HG03045 (cell line): ENCODE measurements at regions not wholly inside any gene's neighbourhood (a gene's known extent, or its start where the extent isn't known, plus 50 kb on each side); places are given as distances from the start of the nearest gene placed in this dataset.

Source experiments
- ATAC-seq: cut with Tn5 transposase; IDR thresholded peaks from one replicate; pipeline ENCODE4 v1.9.1; 2021; ENCODE audit warnings: mild to moderate bottlenecking, moderate library complexity; ENCODE audit not compliant: unreplicated experiment

DNA sequence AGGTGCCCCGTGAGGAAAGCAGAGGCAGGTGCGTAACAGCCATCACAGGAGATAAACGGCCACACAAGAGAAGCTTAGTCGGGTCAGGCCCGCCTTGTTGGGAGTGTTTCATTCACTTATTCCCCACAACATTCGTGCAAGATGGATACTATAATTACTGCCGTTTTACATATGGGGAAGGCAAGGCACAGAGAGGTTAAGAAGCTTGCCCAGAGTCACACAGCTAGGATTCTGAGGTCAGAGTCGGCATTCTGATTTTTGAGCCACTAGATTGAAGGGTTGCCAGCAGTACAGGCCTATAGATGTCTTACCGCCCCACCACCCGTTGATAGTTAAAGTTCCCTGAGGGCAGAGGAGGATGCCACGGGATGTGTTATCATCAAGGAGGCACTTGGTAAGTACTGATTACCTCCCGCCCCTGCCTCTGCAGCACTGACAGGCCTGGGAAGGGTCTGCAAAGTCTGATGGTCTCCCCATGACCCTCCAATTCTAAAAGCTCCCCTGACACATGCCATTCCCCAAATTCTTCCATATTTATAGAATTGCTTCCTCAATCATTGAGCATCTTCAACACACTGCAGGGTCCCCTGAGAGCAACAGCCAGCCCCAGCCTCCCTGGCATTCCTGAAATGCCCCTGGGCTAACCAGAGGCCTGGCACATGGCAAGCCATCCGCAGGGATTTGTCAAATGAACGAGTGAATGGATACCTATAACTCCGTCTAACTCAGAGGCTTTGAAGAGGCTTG, 74.7 kb upstream of the CLDN14 start:
- ATAC-seq = no peak

DNA sequence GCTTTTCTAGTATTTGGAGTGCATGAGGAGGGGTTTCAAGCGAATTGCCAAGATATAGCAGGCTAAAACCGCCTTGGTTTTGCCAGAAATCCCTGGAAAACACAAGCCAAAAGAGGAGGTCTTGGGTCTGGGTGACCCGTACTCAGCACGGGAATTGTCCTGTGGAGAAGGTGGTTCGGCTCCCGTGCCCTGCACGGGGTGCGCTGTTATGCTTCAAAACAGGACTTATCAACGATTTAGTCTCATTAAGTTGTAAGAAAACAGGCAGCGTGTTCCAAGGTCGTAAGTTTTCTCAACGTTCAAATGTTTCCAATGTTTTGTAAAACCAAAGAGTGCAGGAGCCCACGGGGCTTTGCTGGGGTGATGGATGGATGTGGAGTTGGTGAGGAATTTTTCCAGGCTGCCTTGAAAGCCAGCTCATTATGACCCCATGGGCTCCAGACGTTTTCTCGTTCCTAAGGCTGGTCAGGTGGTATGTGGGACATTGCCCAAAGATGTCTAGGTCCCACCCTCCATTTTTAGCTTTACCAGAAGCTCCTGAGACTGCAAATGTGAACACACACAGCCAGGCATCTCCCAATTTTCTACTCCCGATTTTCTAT, 75.4 kb upstream of the CLDN14 start:
- no peak for ATAC-seq

DNA sequence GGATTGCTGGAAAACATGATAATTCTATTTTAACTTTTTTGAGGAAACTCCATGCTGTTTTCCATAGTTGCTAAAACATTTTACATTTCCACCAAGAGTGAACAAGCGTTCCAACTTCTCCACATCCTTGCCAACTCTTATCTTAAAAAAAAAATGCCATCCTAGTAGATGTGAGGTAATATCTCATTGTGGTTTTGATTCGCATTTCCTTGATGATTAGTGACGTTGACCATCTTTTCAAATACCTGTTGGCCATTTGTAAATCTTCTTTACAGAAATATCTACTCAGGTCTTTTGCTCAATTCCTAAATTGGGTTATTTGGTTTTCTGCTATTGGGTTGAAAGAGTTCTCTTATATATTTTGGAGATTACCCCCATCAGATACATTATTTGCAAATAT, 77.4 kb upstream of the CLDN14 start:
- no peak for ATAC-seq

DNA sequence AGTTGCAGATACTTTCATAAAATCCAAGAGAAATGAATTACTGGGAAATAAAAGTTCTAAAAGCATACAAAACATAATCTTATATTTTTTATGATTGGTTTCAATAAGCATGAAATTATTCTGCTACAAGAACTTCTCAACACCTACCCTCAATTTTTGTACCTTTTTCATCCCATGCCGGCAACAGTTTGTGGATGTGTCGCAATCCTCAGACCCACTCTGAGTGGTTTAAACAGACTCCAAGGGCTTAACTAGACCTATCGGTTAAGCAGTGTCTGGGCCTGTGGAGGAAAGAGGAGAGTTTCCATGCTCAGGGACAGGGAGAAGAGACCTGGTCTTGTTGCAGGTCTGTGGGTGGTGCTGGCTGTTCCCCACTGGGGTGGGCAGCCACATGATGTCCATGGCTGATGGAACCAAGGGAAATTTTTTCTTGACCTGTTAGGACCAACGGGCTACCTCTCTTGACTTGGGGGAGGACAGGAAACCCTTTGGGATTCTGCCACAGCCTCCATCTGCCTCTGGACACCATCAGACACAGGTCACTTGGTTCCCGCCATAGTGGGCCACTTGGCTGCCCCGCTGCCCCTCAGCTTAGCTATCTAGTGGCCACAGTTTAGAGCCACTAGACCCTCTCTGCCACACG, 81.1 kb upstream of the CLDN14 start:
- ATAC-seq = no peak

DNA sequence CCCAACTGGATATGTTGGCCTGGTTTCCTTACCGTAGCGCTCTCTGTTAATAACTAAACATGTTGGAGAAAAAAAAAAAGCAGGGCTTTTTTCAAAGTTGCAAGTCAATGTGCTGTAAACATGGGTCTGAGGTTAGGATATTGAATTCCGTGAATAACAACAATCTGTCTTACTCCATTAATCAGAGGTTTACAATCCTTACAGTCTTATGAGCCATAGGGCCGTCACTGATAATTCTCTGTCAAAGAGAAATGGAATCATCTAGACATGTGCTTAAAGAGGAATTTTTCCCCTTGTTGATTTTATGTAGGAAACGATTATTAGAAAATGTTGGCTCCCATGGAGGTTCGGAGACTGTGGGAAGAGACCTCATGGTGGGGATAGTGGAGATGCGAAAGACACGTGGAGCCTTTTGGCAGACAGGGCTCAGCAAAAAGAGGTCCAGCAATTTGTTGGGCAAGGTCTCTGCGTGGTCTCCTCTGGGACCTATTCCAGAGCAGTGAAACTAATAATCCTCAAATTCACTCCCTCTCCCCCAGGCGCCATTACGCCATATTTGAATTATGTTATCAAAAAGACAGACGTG, 83.5 kb upstream of the CLDN14 start:
- ATAC-seq = no peak

DNA sequence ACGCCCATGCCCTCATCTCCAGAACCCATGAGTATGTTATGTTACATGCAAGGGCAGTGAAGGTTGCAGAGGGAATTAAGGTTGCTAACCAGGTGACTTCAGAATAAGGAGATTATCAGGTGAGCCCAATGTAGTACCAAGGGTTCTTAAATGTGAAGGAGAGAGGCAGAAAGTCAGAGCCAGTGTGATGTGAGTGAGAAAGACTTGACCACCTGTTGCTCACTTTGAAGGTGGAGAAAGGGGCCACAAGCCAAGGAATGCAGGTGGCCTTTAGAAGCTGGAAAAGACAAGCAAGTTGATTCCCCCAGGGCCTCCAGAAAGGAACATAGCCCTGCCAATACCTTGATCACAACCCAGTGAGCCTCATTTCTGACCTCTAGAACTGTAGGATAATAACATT, 84.7 kb upstream of the CLDN14 start:
- no peak for ATAC-seq

DNA sequence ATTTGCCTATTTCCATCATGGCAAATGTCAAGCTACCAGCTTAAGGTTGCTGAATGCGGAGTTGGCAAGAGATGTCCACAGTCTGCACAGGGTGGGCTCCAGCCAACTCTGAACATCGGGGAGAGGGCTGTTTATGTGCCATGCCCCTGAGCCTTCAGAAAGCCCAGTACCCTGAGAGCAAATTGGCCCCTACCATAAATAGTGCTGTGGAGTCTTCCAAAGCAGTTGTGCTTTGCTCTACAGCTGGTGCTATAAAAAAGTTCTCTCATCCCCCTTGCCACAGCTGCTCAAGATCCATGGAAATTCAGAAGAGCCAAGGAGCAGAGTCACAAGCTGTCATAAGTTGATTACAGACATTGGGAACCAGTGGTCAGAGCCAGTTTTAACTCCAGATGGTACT, 85.6 kb upstream of the CLDN14 start:
- no peak for ATAC-seq

DNA sequence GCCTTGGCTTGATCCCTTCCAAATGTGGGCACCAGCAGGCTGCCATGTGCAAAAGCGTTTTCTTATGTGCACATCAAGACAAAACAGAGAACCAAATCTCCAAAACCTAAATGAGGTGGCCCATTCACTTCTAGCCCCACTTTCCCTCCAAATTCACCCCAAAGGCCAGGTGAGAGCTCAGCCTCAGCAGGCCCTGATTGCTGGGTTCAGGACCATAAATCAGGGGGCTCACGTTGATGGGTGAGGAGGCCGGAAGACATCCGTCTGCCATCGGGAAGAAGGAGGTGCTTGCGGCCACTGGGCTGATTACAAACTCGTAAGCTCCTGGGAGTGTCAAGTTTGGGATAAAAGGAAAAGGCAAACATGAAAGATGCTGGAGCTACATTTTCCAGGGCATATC, 86.7 kb upstream of the CLDN14 start:
- ATAC-seq = no peak

DNA sequence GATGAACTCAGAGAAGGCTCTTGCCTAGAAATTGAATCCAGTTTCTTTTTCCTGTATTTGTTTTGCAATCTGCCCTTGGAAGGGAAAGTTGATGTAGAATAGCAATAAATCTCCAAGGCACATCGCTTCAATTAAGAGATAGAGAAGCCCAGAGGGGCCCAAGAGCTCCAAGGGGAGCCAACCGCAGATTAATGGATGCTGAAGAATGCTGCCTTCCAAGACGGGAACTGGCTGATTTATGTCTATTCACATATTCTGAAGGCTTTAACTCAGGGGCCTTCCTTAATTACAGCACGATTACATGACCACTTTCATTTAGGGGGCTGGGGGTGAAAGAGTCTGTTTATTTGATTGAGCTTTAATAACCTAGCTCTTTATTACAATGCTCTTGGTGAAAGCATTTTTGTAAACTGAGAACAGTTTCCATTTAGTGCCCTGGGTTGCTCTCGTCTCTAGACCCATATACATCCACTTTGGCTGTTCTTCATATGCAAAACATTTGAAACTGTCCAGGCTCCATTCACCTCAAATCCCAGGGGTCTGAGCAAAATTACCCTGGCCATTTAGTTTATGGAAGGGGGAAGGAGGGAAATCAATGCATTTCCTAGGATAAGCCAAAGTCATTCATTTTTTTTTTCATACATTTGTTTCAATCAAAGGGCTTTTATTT, 87.4 kb upstream of the CLDN14 start:
- no peak for ATAC-seq

DNA sequence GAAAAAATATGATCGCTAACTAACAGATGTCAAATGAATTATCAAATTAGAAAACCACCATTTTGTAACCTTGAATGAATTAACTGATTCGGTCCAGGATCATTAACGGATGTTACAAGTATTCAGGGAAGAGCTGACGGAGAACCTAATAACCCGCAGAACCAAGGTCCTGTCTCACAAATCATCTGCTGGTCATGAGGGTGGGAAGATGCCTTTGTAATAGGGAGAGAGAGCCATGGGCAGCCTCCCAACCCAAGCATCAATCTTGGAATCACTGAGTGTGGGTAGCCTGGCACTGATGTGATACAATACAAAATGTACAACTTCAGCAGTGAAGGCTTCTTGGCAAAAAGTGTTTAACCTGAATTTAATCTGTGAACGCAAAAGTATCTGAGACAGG, 89.6 kb upstream of the CLDN14 start:
- no peak for ATAC-seq

DNA sequence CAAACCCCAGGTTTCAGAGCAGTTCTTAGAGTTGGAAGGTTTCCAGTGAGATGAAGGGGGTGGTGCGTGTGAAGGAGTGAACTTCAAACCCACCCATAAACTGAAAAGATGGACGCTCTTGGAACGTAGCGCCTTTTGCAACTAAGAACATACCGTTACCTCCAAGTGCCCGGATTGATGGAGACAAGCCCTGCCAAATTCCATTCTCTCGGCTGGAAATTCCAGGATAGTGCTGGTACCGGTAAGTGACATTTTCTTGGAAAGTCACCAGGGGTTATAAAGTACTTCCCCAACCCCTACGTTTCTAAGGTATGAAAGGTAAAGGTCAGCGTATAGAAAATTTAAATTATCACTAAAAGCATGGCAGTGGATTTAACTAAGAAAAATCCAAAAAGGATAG, 91.6 kb upstream of the CLDN14 start:
- no peak for ATAC-seq

DNA sequence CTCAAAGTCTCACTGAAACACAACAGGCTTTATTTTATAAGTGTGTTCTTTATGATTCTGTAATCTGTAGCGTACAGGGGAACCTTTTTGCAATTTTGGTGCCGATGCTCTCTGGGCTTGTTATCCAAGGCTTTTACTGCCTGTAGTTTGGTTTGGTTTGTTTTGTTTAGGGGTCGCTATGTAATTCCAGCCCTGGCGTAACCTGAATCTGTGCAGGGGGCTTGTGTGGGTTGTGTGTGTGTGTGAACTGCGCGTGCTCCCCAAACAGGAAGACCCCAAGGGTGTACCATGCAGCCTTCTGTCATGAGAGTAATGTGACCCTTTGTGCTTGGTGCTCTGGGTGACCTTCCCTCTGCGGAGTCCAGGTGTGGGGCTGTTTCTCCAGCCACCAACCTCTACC, 92.1 kb upstream of the CLDN14 start:
- no peak for ATAC-seq

DNA sequence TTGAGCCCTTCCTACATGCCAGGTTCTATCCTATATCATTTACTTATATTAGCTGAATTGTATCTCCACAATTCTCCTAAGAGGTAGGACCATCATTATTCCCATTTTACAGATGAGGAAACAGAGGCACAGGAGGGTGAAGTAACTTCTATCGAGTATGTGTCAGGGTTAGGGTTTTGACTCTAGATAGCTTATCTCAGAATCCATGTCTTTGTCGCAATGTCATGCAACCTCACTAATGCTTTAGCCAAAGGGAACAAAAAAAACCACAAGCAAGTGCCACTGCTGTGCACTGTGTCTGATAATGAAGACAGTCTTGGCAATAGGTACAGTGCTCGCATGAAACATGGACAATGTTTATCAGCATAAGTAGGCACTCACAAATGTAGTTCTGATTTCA, 95.4 kb upstream of the CLDN14 start:
- ATAC-seq = no peak

DNA sequence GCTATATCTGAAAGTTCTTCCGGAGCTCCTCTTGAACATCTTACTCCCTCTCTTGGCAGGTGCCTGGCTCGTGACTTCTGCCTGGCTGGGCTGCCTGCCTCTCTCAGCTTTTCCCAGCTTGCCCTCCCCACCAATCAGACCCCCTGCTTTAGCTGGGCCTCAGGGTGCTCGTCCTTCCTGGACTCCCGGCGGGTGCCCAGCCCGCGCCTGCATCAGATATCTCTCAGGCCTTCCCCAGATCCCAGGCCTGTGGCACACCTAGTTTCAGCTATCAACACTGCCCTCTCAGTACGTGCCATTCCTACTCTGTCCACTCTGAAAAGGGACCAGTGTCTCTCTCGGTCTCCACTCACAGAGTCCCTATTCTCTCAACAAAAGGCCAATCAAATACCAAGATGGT, 96.5 kb upstream of the CLDN14 start:
- ATAC-seq = no peak

DNA sequence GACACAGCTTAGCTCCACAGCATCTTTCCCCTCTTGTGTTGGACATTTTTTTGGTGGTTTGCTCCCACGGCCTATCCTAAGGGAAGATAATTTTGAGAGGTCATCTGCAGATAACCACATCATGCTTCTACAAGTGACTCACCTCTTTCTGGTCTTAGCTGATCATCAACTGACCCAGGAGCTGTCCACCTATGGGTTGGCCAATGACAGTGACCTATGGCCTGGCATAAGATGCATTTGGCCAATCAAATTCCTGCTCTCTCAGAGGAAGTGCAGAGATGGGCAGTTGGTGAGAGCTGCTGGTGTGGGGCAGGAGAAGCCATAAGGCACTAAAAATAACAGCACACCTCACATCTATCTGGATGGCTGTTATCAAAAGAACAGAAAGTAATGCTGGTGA, 100.0 kb upstream of the CLDN14 start:
- no peak for ATAC-seq

DNA sequence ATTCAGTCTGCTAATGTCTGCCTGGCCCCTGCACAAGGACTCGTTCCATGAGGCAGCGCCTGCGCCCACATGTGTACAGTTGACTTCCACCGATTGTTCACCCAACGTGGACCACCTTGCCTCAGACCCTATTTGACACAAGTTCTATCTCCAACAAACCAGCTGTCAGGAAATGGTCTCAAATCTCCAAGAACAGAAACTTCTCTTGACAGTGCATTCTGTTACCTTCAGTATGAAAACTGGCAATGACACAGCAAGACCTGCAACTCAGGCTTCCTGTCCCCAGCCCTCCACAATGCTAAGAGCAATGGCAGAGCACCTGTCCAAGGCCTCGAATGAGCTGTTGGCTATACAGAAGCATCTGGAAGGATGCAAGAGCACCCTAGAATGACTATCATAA, 102.3 kb upstream of the CLDN14 start:
- no peak for ATAC-seq

DNA sequence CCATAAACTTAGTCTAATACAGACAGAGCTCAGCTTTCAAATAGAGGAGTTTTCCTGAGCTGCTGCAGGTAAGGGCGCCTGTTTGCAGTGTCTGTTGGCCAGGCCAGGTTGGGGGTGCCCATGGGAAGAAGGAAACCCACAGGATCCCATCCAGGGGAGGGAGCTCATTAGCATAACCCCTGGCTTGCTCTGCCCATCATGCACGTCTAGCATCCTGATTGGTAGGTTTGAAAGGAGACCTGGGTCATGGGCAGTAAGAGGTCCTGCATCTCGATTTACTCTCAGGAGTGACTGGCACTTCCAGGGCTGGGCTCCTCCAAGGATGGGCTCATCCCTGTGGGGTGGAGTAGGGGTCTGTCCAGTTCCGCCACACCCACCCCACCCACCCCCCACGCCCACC, 103.7 kb upstream of the CLDN14 start:
- no peak for ATAC-seq

DNA sequence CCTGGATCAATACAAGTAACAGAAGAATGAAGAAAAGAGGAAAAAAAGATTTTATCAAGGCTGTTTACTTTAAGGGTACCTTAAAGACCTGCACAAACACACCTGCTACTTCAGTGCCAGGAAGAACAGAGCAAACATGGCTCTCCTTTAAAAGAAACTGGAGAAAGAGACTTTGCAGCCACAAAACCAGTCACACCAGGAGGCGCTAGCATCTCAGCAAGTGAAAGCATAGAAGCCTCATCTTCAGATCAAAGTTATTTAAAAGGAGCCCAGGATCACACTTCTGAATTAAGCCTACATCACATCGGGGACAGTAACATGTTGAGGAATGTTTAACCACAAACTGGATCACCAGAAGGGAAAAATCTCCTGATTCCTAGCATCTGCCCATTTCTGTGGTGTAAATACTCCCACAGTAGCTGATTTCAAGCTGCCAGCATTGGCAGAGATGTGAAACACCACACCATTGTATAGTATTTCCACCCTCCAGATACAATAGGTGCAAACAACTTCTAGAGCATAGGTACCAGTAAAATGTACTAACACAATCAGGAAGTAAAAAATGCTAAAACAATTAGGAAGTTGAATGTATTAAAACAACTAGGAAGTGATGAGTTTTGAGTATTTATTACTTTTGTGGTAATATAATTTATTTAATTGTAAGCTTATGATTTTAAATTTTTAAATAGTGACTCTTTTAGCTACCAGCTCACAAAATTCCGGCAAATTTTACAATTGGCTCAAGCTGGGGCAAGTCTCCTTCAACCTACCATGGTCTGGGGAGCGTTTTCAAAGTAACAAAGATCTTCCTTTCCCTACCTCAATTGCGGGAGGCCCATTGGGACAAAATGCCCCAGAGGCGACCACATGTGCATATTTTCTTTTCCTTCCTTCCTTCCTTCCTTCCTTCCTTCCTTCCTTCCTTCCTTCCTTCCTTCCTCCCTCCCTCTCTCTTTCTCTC, 105.3 kb upstream of the CLDN14 start:
- no peak for ATAC-seq

DNA sequence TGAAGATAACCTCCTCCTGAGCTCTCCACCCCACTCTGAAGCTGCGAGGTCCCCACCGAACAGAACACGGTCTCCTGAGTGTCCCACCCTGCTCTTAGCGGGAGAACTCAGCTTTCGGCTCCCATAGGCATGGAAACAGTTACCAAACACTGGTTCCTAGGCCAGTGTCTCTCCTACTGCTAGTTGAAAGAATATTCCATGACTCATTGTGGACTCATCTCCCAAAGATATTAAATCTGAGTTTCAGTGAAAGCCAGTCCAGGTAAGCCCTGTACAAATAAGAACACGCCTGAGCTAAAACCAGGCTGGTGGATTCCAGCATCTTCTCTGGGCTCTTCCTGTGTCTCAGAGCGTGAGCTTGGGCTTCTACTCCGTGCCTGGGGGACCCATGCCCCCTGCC, 107.5 kb upstream of the CLDN14 start:
- ATAC-seq = no peak

DNA sequence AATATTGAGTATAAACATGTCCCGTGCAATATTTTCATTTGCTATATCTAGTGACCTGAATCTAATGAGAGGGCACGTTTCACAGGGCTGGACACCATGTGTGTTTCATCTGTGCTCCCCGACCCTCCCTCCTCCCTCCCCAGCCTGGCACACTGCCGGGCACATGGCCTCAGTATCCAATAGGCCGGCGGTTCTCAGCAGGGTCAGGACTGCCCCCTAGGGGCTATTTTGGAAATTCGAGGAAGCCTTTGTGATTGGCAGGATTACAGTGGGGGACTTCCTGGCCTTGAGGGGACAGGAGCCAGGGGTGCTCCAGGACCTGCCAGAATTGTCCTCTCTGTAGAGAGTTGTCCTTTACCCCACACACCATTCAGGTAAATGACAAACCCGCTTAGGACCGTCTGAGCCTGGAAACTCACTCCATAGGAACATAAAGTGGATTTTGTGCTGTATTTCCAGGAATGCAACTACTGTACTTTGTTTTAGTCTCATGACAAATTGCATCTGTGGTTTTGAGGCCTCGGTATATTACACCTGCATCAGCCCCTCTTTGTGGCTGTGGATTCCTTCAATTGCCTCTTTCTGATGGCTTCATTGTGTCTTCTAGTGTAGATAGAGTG, 109.5 kb upstream of the SIM2 start:
- ATAC-seq = no peak
